HG03354 (cell line): ENCODE measurements at regions not wholly inside any gene's neighbourhood (a gene's known extent, or its start where the extent isn't known, plus 50 kb on each side); places are given as distances from the start of the nearest gene placed in this dataset.
"Not testable (repeated sequence)": the region's sequence is repeated elsewhere in the genome, so short reads cannot be mapped to it uniquely, and the experiment has no call there.

ENCODE experiments used
- ATAC-seq: cut with Tn5 transposase; IDR thresholded peaks from one replicate; pipeline ENCODE4 v1.9.1; 2021; ENCODE audit warnings: mild to moderate bottlenecking; ENCODE audit not compliant: unreplicated experiment, poor library complexity, severe bottlenecking

- no peak for ATAC-seq
These were observed 743.1 kb upstream of the B3GALT2 start for GRCh38 chr1:193929374-193930033.

DNA sequence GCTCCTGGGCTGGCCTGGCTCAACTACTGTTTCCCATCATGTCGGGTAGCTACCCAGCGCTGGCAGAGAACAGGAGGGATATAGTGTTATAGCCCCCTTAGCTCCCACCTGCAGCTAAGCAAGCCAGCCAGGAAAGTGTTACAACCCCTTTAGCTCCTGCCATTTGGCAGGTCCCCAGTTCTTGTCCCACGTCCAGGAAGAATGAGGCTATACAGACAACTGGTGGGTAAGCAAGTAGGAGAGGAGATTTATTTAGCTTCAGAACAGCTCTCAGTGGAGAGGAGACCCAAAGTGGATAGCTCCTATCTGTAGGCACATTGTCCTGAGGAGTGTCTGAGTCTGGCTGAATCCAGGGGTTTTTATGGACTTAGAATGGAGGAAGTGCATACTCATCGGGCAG is 741.1 kb upstream of the B3GALT2 start:
- ATAC-seq, result no peak

DNA sequence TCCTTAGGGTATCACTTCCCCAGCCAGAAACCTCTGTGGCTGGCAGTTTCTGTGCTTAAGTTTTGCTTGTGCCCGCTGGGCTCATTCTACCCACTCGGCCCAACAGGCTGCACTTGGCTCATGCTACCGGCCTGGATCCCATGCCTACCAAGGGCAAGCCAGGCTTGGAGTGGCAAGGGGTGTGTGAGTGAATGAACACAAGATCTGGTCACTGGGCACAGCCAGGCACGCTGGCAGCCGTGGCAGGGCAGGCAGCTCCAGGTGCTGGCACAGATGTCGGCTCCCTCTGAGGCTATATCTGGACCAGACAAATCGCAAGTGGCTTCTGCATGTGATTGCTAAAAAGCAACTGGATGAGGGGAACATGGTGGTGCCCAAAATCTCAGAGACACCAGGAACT is 740.5 kb upstream of the B3GALT2 start:
- ATAC-seq, result no peak

DNA sequence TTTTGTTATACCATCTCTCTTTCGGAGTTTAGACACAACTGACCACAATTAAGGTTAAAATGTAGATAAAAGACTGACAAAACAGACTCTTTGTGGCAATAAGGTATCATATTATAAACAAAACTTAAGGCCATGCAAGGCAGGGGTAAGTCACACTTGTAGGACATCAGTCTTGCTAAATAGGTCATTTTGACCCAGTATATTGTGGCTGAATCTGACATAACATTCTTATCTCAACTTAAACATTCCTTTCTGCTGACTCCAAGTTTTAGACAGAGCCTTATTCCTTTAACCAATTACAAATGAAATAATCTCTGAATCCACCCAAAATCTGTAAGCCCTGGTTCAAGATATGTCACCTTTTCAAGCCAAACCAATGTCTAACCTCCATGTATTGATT is 733.4 kb upstream of the B3GALT2 start:
- no peak for ATAC-seq

DNA sequence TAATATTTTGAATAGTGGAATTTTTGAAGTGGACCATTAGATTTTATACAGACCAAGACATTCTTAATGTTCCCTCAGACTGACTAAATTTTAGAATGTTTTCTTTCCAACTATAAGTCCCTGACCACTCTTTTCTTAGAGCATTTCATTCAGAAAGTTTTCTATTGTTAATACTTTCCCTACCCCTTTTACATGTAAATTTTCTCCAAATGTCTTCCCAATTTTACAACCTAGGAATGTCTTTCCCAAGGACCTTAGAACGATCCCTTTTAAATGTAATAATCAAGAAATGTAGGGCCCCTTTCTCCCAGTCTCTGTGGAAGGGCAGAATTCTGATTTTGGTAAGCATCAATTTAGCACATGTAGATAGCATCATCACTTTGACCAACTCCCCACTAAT is 730.0 kb upstream of the B3GALT2 start:
- no peak for ATAC-seq

- no peak for ATAC-seq
These were observed 728.5 kb upstream of the B3GALT2 start for GRCh38 chr1:193914871-193915270.

DNA sequence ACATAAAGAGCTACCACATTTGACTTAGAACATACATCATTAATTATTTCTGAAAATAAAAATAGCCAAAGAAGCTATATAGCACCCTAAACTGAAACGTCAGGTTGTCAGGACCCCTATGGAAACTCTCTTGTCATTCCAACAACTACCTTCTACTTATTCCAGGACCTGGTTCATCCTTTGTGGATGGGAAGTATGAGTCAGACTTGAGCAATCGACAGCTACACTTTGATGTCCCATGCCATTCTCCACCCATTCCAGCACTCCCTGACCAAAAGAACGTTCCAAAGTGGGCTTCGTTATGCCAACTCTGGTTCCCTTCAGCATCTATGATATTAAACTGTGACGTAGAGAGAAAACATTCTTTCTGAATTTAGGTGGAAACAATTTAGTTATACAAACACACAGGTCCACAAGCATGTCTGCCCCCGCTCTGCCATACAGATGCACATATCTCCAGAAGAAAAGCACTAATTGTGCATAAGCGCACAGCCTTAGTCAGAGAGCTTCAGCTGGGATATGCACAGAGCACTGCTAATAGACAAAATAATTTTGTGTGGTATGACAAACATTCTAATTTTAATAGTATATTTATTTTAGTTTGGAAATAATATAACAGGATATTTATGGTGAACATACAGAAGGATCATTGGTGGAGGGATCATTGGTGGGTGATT is 723.1 kb upstream of the B3GALT2 start:
- no peak for ATAC-seq

DNA sequence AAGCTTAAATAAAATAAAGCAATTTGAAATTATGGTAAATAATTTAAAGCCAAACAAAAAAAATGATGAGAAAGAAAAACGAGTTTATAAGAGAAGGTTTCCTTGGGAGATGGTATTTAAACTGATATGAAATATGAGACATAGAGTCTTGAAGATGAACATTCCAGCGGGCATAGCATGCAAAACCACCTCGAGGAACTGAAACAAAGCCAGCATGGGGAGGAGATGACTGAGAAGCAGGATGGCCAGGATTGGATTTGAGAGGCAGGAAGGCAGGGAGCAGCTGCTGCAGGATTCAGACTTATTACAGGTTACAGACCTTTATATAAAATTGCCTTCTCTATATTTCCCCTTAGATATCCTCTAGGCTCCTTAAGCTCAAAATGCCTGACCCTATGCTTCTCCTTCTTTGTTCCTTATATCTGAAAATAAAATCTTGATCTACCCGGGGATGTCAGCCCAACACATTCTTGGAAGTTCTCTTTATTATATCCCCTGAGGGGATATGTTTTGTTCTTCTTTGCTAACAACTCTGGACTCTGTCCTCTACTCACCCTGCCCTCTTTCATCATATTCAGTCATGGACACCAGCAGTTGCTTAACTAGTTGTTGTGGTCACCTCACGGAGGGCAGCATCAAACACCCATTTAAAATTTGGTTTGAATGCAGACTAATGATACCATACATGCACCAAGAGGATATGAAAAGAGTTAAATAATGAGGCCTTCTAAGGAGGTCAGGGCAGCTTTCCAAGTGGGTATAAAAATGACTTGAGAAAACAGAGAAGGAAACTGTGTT is 719.1 kb upstream of the B3GALT2 start:
- no peak for ATAC-seq

DNA sequence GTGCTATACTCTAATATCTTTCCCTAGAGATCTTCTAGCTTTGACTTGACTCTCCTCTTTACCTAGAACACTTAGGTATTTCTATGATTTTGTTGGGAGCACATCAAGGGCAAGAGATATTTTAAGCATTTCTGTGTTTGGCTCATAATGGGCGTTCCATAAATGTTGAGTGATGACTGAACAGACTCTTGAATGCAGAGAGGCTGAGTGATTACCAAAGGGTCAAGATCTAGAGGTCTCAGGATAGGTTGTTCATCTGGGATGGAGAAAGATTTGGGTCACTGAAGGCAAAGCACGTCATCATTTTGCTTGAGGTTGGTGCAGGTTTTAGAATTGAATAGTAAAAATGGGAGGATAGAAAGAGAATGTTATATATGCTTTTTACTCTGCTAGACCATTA is 705.4 kb upstream of the B3GALT2 start:
- ATAC-seq, result no peak

DNA sequence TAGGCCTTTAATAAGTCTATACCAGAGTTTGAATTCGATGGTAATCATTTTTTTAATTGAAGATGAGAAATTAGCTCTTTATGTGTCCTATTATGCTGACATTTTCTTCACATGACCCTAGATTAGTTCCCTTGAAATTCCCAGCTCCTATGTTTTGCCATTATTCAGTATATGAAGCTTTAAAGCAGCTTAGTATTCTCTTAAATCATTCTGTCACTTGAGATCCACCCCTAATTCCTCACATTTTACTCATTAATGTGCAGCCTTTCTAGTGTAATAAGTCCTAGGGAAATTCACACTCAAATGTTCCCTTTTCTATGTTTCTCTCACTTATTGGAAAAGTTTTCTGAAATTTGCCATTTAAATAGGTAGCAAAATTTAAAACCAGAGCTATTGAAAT is 704.5 kb upstream of the B3GALT2 start:
- no peak for ATAC-seq

DNA sequence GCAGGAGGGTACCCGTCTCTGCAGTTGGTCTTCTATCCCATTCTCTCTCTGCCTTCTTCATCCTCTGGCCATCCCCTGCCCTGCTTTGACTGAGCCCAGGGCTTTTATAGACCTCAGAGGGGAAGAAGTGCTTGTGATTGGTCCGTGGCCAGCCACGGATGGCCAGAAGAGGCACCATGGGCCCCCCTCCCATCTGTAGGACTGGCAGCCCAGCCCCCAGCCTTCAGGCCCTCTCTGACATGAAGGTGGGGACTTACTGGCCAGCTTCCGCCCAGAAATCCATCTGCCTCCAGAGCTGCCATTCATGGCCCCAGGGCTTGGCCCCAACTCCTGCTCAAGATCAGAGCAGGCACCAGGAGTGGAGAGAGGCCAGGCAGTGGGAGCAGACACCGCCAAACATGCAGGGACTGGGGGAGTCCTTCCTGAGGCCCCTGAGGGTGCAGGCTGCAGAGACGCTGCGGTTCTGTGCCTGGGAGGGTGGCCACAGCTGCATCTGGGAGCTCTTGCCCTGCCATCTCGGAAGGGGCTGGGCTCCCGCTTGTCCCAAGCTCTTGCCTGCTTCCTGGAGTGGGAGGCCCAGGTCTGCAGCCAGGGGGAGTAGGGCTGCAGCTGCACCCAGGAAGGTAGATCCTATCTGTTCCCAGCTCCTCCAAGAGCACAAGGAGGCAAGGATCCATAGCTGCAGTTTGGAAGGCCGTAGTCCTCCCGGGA is 698.6 kb upstream of the B3GALT2 start:
- no peak for ATAC-seq

- not testable (repeated sequence) for ATAC-seq
These were observed 691.5 kb upstream of the B3GALT2 start for GRCh38 chr1:193877920-193878319.

GRCh38 chr1:193868425-193868824 is 682.0 kb upstream of the B3GALT2 start:
- ATAC-seq, result no peak

DNA sequence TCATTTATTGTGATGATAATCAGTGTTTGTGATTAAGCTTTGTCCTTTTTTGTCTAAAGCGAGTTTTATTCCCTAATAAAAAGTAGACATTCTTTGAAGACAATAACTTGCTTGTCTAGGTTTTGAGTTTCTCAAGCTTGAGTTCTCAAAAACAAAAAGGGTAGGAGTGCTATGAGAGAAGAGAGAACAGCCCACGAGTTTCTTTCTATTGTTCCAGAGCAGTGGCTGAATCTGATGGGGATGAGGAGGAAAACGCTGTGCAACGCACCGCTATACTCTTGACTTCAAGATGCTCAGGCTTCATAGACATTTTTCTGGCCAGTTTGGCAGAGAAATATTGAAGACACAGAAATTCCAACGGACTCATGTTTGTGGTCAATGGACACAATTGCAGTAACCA is 669.8 kb upstream of the B3GALT2 start:
- ATAC-seq, result no peak

- no peak for ATAC-seq
These were observed 664.3 kb upstream of the B3GALT2 start for GRCh38 chr1:193850745-193851144.

DNA sequence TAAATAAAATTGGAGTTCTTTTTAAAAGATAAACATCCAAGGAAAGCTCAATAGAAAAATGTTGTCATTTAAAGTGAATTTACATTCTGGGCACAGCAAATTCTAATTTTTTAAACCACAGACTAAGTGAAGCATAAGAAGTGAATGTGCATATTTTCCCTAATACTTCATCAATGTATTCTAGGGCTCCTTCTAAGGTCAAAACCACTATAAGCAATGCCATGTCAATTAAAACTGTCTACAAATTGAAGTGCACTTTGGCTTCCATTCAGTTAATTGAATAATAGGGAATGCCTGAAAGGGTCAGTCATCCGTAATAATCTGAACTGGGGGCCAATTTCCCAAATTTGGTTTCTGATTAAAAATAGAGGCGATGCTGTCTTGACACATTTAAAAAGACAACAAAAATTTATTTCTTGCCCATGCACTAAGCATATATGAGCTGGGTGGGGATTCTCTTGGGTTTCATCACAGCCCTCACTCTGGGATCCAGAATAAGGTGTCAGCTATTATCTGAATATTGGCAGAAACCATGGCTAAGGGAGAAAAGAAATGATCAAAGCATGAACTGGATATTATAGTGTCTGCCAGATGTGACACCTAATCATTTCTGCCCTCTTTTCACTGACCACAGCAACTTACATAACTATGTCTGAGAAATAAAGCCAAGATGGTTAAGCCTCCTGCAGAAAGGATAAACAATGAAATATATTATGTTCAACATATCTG is 660.6 kb upstream of the B3GALT2 start:
- ATAC-seq, result no peak

- ATAC-seq, result no peak
These were observed 660.0 kb upstream of the B3GALT2 start for GRCh38 chr1:193846411-193846810.

DNA sequence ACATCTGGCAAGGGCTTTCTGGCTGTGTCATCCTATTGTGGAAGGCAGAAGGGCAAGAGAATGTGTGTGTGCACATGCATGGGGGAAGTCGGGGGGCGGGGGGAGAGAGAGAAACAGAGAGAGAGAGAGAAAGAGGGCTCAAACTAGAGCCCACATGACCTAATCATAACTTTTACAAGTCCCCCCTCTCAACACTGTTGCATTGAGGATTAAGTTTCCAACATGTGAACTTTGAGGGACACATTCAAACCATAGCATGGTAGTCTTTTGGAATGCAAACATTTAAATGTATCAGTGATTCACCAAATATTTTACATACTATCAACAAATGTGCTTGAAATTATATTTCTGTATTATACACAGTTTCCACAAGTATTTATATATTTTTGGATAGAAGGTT is 655.4 kb upstream of the B3GALT2 start:
- ATAC-seq, result no peak

GRCh38 chr1:193831465-193831864 is 645.1 kb upstream of the B3GALT2 start:
- ATAC-seq, result no peak

DNA sequence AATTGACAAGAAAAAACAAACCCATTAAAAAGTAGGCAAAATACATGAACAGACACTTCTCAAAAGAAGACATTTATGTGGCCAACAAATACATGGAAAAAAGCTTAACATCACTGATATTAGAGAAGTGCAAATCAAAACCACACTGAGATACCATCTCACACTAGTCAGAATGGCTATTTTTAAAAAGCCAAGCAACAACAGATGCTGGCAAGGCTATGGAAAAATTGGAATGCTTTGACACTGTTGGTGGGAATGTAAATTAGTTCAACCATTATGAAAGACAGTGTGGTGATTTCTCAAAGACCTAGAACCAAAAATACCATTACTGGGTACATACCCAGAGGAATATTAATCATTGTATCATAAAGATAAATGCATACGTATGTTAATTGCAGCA is 641.1 kb upstream of the B3GALT2 start:
- ATAC-seq, result no peak
